CD4-positive, alpha-beta T cell treated with Interleukin-6 at 100 ng/mL for 8 hours (primary cell): ENCODE measurements at regions not wholly inside any gene's neighbourhood (a gene's known extent, or its start where the extent isn't known, plus 50 kb on each side); places are given as distances from the start of the nearest gene placed in this dataset.

Experiments used
- DNase-seq: peaks from one replicate; pipeline ENCODE4 v3.0.0-alpha.2; 2020; ENCODE audit warnings: mixed read lengths, low spot score

GRCh38 chr3:18295171-18295920, 129.8 kb downstream of the SATB1 start:
- DNase-seq: no peak

- no peak for DNase-seq
These were observed 135.0 kb downstream of the SATB1 start for GRCh38 chr3:18290157-18290556.

- no peak for DNase-seq
These were observed 136.9 kb downstream of the SATB1 start for GRCh38 chr3:18288243-18288642.

- no peak for DNase-seq
These were observed 140.4 kb downstream of the SATB1 start for GRCh38 chr3:18284716-18285115.

GRCh38 chr3:18283680-18284079, 141.5 kb downstream of the SATB1 start:
- DNase-seq: no peak

- DNase-seq: no peak
These were observed 142.6 kb downstream of the SATB1 start for GRCh38 chr3:18282507-18282906.

- DNase-seq: no peak
These were observed 145.9 kb downstream of the SATB1 start for GRCh38 chr3:18279226-18279737.

GRCh38 chr3:18264853-18265252, 160.3 kb downstream of the SATB1 start:
- no peak for DNase-seq

GRCh38 chr3:18264361-18264760, 160.8 kb downstream of the SATB1 start:
- DNase-seq: no peak

- no peak for DNase-seq
These were observed 166.6 kb downstream of the SATB1 start for GRCh38 chr3:18258492-18258891.

GRCh38 chr3:18252578-18252977, 172.6 kb downstream of the SATB1 start:
- DNase-seq: no peak

- no peak for DNase-seq
These were observed 174.1 kb downstream of the SATB1 start for GRCh38 chr3:18250991-18251390.

GRCh38 chr3:18249126-18249525, 176.0 kb downstream of the SATB1 start:
- DNase-seq: no peak

GRCh38 chr3:18247776-18248310, 177.3 kb downstream of the SATB1 start:
- no peak for DNase-seq

- no peak for DNase-seq
These were observed 177.9 kb downstream of the SATB1 start for GRCh38 chr3:18247139-18247695.

GRCh38 chr3:18246336-18247060, 178.6 kb downstream of the SATB1 start:
- no peak for DNase-seq

- DNase-seq: no peak
These were observed 179.4 kb downstream of the SATB1 start for GRCh38 chr3:18245721-18246120.

- DNase-seq: no peak
These were observed 183.3 kb downstream of the SATB1 start for GRCh38 chr3:18241837-18242236.

- no peak for DNase-seq
These were observed 185.5 kb downstream of the SATB1 start for GRCh38 chr3:18239674-18240073.

- DNase-seq: no peak
These were observed 186.3 kb downstream of the SATB1 start for GRCh38 chr3:18238746-18239331.

GRCh38 chr3:18238332-18238731, 186.8 kb downstream of the SATB1 start:
- no peak for DNase-seq

- DNase-seq: no peak
These were observed 187.7 kb downstream of the SATB1 start for GRCh38 chr3:18237251-18238005.
